Left lung (tissue), 4 donors: ENCODE measurements at regions not wholly inside any gene's neighbourhood (a gene's known extent, or its start where the extent isn't known, plus 50 kb on each side); places are given as distances from the start of the nearest gene placed in this dataset.

Experiments
- ATAC-seq: fragments of 200-7000 bp; cut with Tn5 transposase; one replicate; pipeline ENCODE4 v1.9.1; 2020; ENCODE audit warnings: moderate library complexity
- DNase-seq, 4 donors: peaks; one replicate each; pipeline ENCODE4 v3.0.0-alpha.2; 2013 to 2020
- H3K27ac ChIP-seq, 2 donors: fragments of 200-600 bp; sonication (generic) in 1 of 2; one replicate each; pipeline versions ENCODE4 v1.5.0 to v1.8.0; 2020 to 2021
- H3K27me3 ChIP-seq, 2 donors: fragments of 200-600 bp; sonication (generic) in 1 of 2; one replicate each; pipeline versions ENCODE4 v1.5.0 to v1.8.0; 2020 to 2021
- H3K36me3 ChIP-seq, 2 donors: fragments of 200-600 bp; sonication (generic) in 1 of 2; one replicate each; pipeline versions ENCODE4 v1.5.0 to v1.8.0; 2020 to 2021
- H3K4me1 ChIP-seq, 2 donors: fragments of 200-600 bp; one replicate each; pipeline ENCODE4 v1.8.0; 2021
- H3K4me3 ChIP-seq, 2 donors: fragments of 200-600 bp; sonication (generic) in 1 of 2; one replicate each; pipeline versions ENCODE4 v1.5.0 to v1.8.0; 2020 to 2021; ENCODE audit warnings: mild to moderate bottlenecking in 1 of 2
- H3K9me3 ChIP-seq, 2 donors: fragments of 200-600 bp; sonication (generic) in 1 of 2; one replicate each; pipeline versions ENCODE4 v1.5.0 to v1.8.0; 2020 to 2021
- CTCF ChIP-seq, 2 donors: fragments of 200-600 bp; sonication (generic) in 1 of 2; IDR thresholded peaks; one replicate each; pipeline versions ENCODE4 v1.5.0 to v1.8.0; 2021; ENCODE audit warnings: antibody characterized with exemption in 2 of 2
- intact Hi-C, 2 donors: fragments of 100-400 bp; cut with DNase I; formaldehyde crosslinking; loops; one replicate each; pipeline versions ENCODE4 v1.11.2 to v1.14.2; 2022
- donor health status: DM: no; HTN: yes; CAD: no.
- donor health status: DM: no; HTN: no; CAD: no.

- intact Hi-C loops: no loop called here
- DNase-seq (peak in 2 of 4 donors; percentile 15 to 50), ATAC-seq (peak; percentile 47)
- no peaks in the 10 kb centered on the region for H3K9me3 ChIP-seq
- no peaks in the 10 kb centered on the region for H3K4me1 ChIP-seq
- H3K27me3 ChIP-seq: no peaks in the 10 kb centered on the region
- H3K36me3 ChIP-seq: no peaks in the 10 kb centered on the region
- no peak overlapping the region for H3K27ac ChIP-seq
- peak; percentile 30 to 36 for TF ChIP-seq CTCF (IDR thresholded peaks at IDR 0.05)
- no peak overlapping the region for H3K4me3 ChIP-seq
These were observed 1262.8 kb upstream of the PRMT6 start for GRCh38 chr1:105793536-105794146.

- H3K4me1 ChIP-seq: no peaks in the 10 kb centered on the region
- ATAC-seq: no peak
- H3K36me3 ChIP-seq: no peaks in the 10 kb centered on the region
- no peaks in the 10 kb centered on the region for H3K9me3 ChIP-seq
- no peak overlapping the region for H3K27ac ChIP-seq
- peak in 1 of 4 donors; percentile 66 for DNase-seq
- H3K4me3 ChIP-seq: no peak overlapping the region
- H3K27me3 ChIP-seq: no peaks in the 10 kb centered on the region
- no peak for TF ChIP-seq CTCF (IDR thresholded peaks at IDR 0.05)
- intact Hi-C loops: no loop called here
These were observed 1260.7 kb upstream of the PRMT6 start for GRCh38 chr1:105795741-105796140.

- ATAC-seq (no peak), DNase-seq (no peak)
- no peak for TF ChIP-seq CTCF (IDR thresholded peaks at IDR 0.05)
- H3K27me3 ChIP-seq: no peaks in the 10 kb centered on the region
- H3K27ac ChIP-seq: no peak overlapping the region
- H3K4me3 ChIP-seq: no peak overlapping the region
- intact Hi-C loops: no loop called here
- H3K9me3 ChIP-seq: no peaks in the 10 kb centered on the region
- no peaks in the 10 kb centered on the region for H3K4me1 ChIP-seq
- no peaks in the 10 kb centered on the region for H3K36me3 ChIP-seq
These were observed 1225.8 kb upstream of the PRMT6 start for GRCh38 chr1:105830571-105831146.

- H3K27me3 ChIP-seq: no peaks in the 10 kb centered on the region
- no peaks in the 10 kb centered on the region for H3K36me3 ChIP-seq
- ATAC-seq (no peak), DNase-seq (no peak)
- intact Hi-C loops: no loop called here
- H3K4me3 ChIP-seq: no peak overlapping the region
- no peaks in the 10 kb centered on the region for H3K4me1 ChIP-seq
- H3K9me3 ChIP-seq: no peaks in the 10 kb centered on the region
- no peak overlapping the region for H3K27ac ChIP-seq
- TF ChIP-seq CTCF (IDR thresholded peaks at IDR 0.05): no peak
These were observed 1218.4 kb upstream of the PRMT6 start for GRCh38 chr1:105838071-105838470.

GRCh38 chr1:105865546-105865945, 1190.9 kb upstream of the PRMT6 start:
- H3K4me1 ChIP-seq: no peaks in the 10 kb centered on the region
- DNase-seq: no peak
- TF ChIP-seq CTCF (IDR thresholded peaks at IDR 0.05): no peak
- no peaks in the 10 kb centered on the region for H3K27me3 ChIP-seq
- H3K4me3 ChIP-seq: no peak overlapping the region
- H3K27ac ChIP-seq: no peak overlapping the region
- no peak for ATAC-seq
- intact Hi-C loops: no loop called here
- H3K9me3 ChIP-seq: peaks cover 0 to 1% of the 10 kb centered on the region in 2 donors
- H3K36me3 ChIP-seq: no peaks in the 10 kb centered on the region
